ENCODE measurements at regions not wholly inside any gene's neighbourhood (a gene's known extent, or its start where the extent isn't known, plus 50 kb on each side); places are given as distances from the start of the nearest gene placed in this dataset.
A peak's percentile ranks its signal among the peaks of the same experiment; 100 is the strongest.
"Not testable (repeated sequence)": the region's sequence is repeated elsewhere in the genome, so short reads cannot be mapped to it uniquely, and the experiment has no call there.

DNA sequence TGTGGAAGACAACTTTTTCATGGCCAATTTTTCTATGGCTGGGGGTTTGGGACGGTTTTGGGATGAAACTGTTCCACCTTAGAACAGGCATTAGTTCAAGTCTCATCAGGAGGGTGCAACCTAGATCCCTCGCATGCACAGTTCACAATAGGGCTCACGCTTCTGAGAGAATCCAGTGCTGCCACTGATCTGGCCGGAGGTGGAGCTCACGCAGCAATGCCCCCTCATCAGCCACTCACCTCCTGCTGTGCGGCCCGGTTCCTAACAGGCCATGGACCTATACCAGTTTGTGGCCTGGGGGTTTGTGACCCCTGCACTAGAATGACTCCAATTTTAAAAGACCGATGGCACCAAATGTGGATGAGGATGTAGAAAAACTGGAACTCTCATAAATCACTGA is 127.2 kb upstream of the IER5L start:
- Histone ChIP-seq H3K27me3 (ENCODE audit: insufficient read depth, low read length) (no peaks in the 10 kb centered on the region), H3K4me1 (ENCODE audit: control insufficient read depth in 1 of 2, insufficient read depth in 2 of 2, low read length in 2 of 2) (peaks cover 0 to 11% of the 10 kb centered on the region in 2 experiments; a peak in 3 of 4 replicates), H3K9me2 (ENCODE audit: insufficient read depth) (no peaks in the 10 kb centered on the region), H3K4me2 (ENCODE audit: low read length) (no peak overlapping the region), H2AFZ (ENCODE audit: low read depth, low read length, poor library complexity, severe bottlenecking) (no peak overlapping the region), H3K9ac (ENCODE audit: low read length) (no peak overlapping the region), H3K79me2 (ENCODE audit: insufficient read depth, low read length) (no peaks in the 10 kb centered on the region), H3K4me3 (replicated peaks in 1 of 2; ENCODE audit: low read depth in 1 of 2, low read length in 2 of 2) (no peak overlapping the region), H3K9me3 (ENCODE audit: control insufficient read depth in 1 of 2, insufficient read depth in 1 of 2, low read depth in 1 of 2, low read length in 2 of 2) (peaks cover 0 to 14% of the 10 kb centered on the region in 2 experiments; a peak in 2 of 4 replicates), H3K27ac (ENCODE audit: low read depth, low read length) (no peak overlapping the region), H4K20me1 (ENCODE audit: insufficient read depth) (no peaks in the 10 kb centered on the region), H3K36me3 (ENCODE audit: control insufficient read depth in 1 of 2, insufficient read depth in 2 of 2, low read length in 2 of 2) (no peaks in the 10 kb centered on the region)
- ChIA-PET CTCF (no interaction called here), POLR2A (no interaction called here), RAD21 (ENCODE audit: low non-redundant PET in 1 of 2, low total read pairs in 2 of 2, uncharacterized antibody in 2 of 2, unreplicated experiment in 2 of 2) (no interaction called here)
- no peak for ATAC-seq
- TF ChIP-seq YY1 (IDR thresholded peaks at IDR 0.05; ENCODE audit: extremely low read depth, insufficient replicate concordance, low read depth, low read length) (no peak), ZFX (IDR thresholded peaks at IDR 0.05) (no peak)
- no peak for DNase-seq (ENCODE audit: low read depth, low spot score)
- intact Hi-C loops (cut with micrococcal nuclease), result no loop called here
- no TSS peak for BruUV-seq (replicated peaks)

DNA sequence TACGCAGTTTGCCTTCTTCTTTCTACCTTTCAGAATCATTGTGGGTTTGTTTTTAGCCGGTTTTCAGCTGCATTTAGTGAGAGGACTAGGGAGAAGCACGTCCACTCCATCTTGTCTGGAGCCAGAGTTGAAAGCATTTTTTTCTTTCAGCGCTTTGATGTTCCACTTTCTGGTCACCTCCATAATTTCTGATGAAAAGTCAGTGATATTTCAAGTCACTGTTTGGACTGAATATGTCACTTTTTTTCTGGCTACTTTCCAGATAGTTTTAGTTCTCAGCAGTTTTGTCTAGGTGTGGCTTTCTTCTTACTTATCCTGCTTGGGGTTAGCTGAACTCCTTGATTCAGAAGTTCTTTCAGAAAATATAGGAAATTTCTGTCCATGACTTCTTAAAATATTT is 123.9 kb upstream of the IER5L start:
- RAD21 ChIA-PET (ENCODE audit: low non-redundant PET in 1 of 2, low total read pairs in 2 of 2, uncharacterized antibody in 2 of 2, unreplicated experiment in 2 of 2), result no interaction called here
- Histone ChIP-seq H3K36me3 (ENCODE audit: control insufficient read depth in 1 of 2, insufficient read depth in 2 of 2, low read length in 2 of 2) (no peaks in the 10 kb centered on the region), H3K79me2 (ENCODE audit: insufficient read depth, low read length) (no peaks in the 10 kb centered on the region), H3K27ac (ENCODE audit: low read depth, low read length) (no peak overlapping the region), H3K9me3 (ENCODE audit: control insufficient read depth in 1 of 2, insufficient read depth in 1 of 2, low read depth in 1 of 2, low read length in 2 of 2) (peaks cover 0 to 14% of the 10 kb centered on the region in 2 experiments; a peak in 2 of 4 replicates), H3K4me1 (ENCODE audit: control insufficient read depth in 1 of 2, insufficient read depth in 2 of 2, low read length in 2 of 2) (no peaks in the 10 kb centered on the region), H3K27me3 (ENCODE audit: insufficient read depth, low read length) (no peaks in the 10 kb centered on the region), H3K4me2 (ENCODE audit: low read length) (no peak overlapping the region), H3K9ac (ENCODE audit: low read length) (no peak overlapping the region), H3K4me3 (replicated peaks in 1 of 2; ENCODE audit: low read depth in 1 of 2, low read length in 2 of 2) (no peak overlapping the region), H2AFZ (ENCODE audit: low read depth, low read length, poor library complexity, severe bottlenecking) (no peak overlapping the region), H4K20me1 (ENCODE audit: insufficient read depth) (no peaks in the 10 kb centered on the region), H3K9me2 (ENCODE audit: insufficient read depth) (no peaks in the 10 kb centered on the region)
- CTCF ChIA-PET, result no interaction called here
- TF ChIP-seq CBX3 (IDR thresholded peaks at IDR 0.05; ENCODE audit: low read depth) (peak; percentile 96), JUND (IDR thresholded peaks at IDR 0.05) (no peak)
- no TSS peak for BruUV-seq (replicated peaks)
- DNase-seq (ENCODE audit: low read depth, low spot score) (peak; percentile 23), ATAC-seq (no peak)
- intact Hi-C loops (cut with micrococcal nuclease), result no loop called here
- POLR2A ChIA-PET, result no interaction called here

DNA sequence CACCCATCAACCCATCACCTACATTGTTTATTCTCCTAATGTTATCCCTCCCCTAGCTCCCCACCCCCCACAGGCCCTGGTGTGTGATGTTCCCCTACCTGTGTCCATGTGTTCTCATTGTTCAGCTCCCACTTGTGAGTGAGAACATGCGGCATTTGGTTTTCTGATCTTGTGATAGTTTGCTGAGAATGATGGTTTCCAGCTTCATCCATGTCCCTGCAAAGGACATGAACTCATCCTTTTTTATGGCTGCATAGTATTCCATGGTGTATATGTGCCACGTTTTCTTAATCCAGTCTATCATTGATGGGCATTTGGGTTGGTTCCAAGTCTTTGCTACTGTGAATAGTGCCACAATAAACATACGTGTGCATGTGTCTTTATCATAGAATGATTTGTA is 118.1 kb upstream of the IER5L start:
- H3K27me3 ChIP-seq (ENCODE audit: insufficient read depth, low read length); ATAC-seq; H3K9me3 ChIP-seq (ENCODE audit: control insufficient read depth in 1 of 2, insufficient read depth in 1 of 2, low read depth in 1 of 2, low read length in 2 of 2); H3K4me2 ChIP-seq (ENCODE audit: low read length); intact Hi-C loops (cut with micrococcal nuclease); DNase-seq (ENCODE audit: low read depth, low spot score); H3K27ac ChIP-seq (ENCODE audit: low read depth, low read length); H2AFZ ChIP-seq (ENCODE audit: low read depth, low read length, poor library complexity, severe bottlenecking); H3K4me1 ChIP-seq (ENCODE audit: control insufficient read depth in 1 of 2, insufficient read depth in 2 of 2, low read length in 2 of 2); H3K9ac ChIP-seq (ENCODE audit: low read length); CTCF ChIA-PET; RAD21 ChIA-PET (ENCODE audit: low non-redundant PET in 1 of 2, low total read pairs in 2 of 2, uncharacterized antibody in 2 of 2, unreplicated experiment in 2 of 2); H3K36me3 ChIP-seq (ENCODE audit: control insufficient read depth in 1 of 2, insufficient read depth in 2 of 2, low read length in 2 of 2); BruUV-seq (replicated peaks); H4K20me1 ChIP-seq (ENCODE audit: insufficient read depth); H3K4me3 ChIP-seq (replicated peaks in 1 of 2; ENCODE audit: low read depth in 1 of 2, low read length in 2 of 2); H3K9me2 ChIP-seq (ENCODE audit: insufficient read depth); POLR2A ChIA-PET; H3K79me2 ChIP-seq (ENCODE audit: insufficient read depth, low read length): not testable (repeated sequence)
